Neural progenitor cell (in vitro differentiated cells): ENCODE measurements at regions not wholly inside any gene's neighbourhood (a gene's known extent, or its start where the extent isn't known, plus 50 kb on each side); places are given as distances from the start of the nearest gene placed in this dataset.

Experiments
- EZH2 ChIP-seq: fragments of 200-600 bp; sonication (generic); IDR thresholded peaks from 2 replicates; pipeline ENCODE4 v1.6.1; 2017; ENCODE audit warnings: antibody characterized with exemption, mild to moderate bottlenecking, moderate library complexity
- TF ChIP-seq, protein P1 (sequence below): fragments of 200-600 bp; sonication (generic); IDR thresholded peaks from 2 replicates; pipeline ENCODE4 v1.5.1; 2017; ENCODE audit warnings: antibody characterized with exemption, mild to moderate bottlenecking

DNA sequence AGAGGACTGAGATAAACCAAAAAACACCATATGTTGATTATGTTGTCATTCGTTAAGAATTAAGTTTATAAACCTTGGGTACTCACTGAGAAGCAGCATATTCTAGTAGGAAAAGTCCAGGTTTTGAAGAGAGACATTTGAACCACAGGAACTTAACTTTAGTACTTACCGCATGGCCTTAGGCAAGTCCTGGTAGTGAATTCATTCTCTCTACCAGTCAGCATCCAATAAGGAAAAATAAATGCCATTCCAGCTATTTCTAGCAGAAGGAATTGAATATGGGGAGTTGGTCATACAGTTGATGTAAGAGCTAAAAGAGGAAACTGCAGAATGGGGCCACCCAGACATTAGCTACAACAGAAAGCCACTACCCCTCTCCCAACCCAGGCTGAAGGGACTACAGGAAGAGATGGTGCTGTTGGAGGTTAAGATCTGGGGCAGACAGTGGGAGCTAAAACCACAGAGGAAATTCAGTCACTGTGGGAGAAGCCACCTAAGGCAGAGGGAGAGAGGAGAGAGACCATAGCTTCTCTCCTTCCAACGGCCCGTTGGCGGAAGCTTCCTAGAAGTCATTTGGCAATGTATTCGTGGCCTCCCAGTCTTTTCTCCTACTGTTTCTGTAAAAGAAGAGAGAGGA is 133.8 kb upstream of the RARB start:
- TF ChIP-seq, protein P1, sequence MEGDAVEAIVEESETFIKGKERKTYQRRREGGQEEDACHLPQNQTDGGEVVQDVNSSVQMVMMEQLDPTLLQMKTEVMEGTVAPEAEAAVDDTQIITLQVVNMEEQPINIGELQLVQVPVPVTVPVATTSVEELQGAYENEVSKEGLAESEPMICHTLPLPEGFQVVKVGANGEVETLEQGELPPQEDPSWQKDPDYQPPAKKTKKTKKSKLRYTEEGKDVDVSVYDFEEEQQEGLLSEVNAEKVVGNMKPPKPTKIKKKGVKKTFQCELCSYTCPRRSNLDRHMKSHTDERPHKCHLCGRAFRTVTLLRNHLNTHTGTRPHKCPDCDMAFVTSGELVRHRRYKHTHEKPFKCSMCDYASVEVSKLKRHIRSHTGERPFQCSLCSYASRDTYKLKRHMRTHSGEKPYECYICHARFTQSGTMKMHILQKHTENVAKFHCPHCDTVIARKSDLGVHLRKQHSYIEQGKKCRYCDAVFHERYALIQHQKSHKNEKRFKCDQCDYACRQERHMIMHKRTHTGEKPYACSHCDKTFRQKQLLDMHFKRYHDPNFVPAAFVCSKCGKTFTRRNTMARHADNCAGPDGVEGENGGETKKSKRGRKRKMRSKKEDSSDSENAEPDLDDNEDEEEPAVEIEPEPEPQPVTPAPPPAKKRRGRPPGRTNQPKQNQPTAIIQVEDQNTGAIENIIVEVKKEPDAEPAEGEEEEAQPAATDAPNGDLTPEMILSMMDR: no peak
- no peak for TF ChIP-seq EZH2
